Loucy (cell line): ENCODE measurements at regions not wholly inside any gene's neighbourhood (a gene's known extent, or its start where the extent isn't known, plus 50 kb on each side); places are given as distances from the start of the nearest gene placed in this dataset.

Experiments
- H2AFZ ChIP-seq: fragments of 200-600 bp; sonication (generic); 2 replicates; pipeline ENCODE4 v1.6.0; 2016; ENCODE audit warnings: antibody characterized with exemption, mild to moderate bottlenecking, low read length, moderate library complexity
- H3F3A ChIP-seq: fragments of 200-600 bp; 2 replicates; pipeline ENCODE4 v1.6.0; 2016; ENCODE audit warnings: antibody characterized with exemption, low read depth, mild to moderate bottlenecking
- H3K27me3 ChIP-seq: fragments of 200-600 bp; sonication (generic); 2 replicates; pipeline ENCODE4 v1.6.1; 2014; ENCODE audit warnings: low read length, mild to moderate bottlenecking; ENCODE audit not compliant: insufficient read depth, poor library complexity, severe bottlenecking
- H3K36me3 ChIP-seq: fragments of 200-600 bp; sonication (generic); 2 replicates; pipeline ENCODE4 v1.6.1; 2016; ENCODE audit warnings: low read length; ENCODE audit not compliant: insufficient read depth
- H3K4me1 ChIP-seq: fragments of 200-600 bp; sonication (generic); 2 replicates; pipeline ENCODE4 v1.5.1; 2014; ENCODE audit warnings: low read length, mild to moderate bottlenecking; ENCODE audit not compliant: insufficient read depth, poor library complexity, severe bottlenecking
- H3K4me2 ChIP-seq: fragments of 200-600 bp; sonication (generic); 2 replicates; pipeline ENCODE4 v1.6.0; 2014; ENCODE audit warnings: antibody characterized with exemption, low read length, low read depth, mild to moderate bottlenecking; ENCODE audit not compliant: poor library complexity, severe bottlenecking
- H3K4me3 ChIP-seq: fragments of 200-600 bp; sonication (generic); 2 replicates; pipeline ENCODE4 v1.5.1; 2014; ENCODE audit warnings: low read length, mild to moderate bottlenecking, mixed read lengths; ENCODE audit not compliant: poor library complexity, severe bottlenecking
- H3K79me2 ChIP-seq: fragments of 200-600 bp; sonication (generic); 2 replicates; pipeline ENCODE4 v1.6.1; 2014; ENCODE audit warnings: low read length; ENCODE audit not compliant: insufficient read depth
- H3K9ac ChIP-seq: fragments of 200-600 bp; sonication (generic); 2 replicates; pipeline ENCODE4 v1.6.0; 2014; ENCODE audit warnings: mild to moderate bottlenecking, low read depth, low read length, moderate library complexity; ENCODE audit not compliant: poor library complexity, severe bottlenecking
- H3K9me2 ChIP-seq: fragments of 200-600 bp; sonication (generic); replicated peaks from 2 replicates; pipeline ENCODE4 v1.6.1; 2016; ENCODE audit warnings: low read depth, low read length, mixed read lengths
- H3K9me3 ChIP-seq: fragments of 200-600 bp; sonication (generic); 2 replicates; pipeline ENCODE4 v1.6.1; 2014; ENCODE audit warnings: mild to moderate bottlenecking, antibody characterized with exemption, low read length, low read depth; ENCODE audit not compliant: insufficient read depth
- H4K20me1 ChIP-seq: fragments of 200-600 bp; sonication (generic); 2 replicates; pipeline ENCODE4 v1.6.0; 2014; ENCODE audit warnings: antibody characterized with exemption, low read length, mild to moderate bottlenecking; ENCODE audit not compliant: insufficient read depth, poor library complexity, severe bottlenecking
- EZH2phosphoT487 ChIP-seq: fragments of 200-600 bp; IDR thresholded peaks from 2 replicates; pipeline ENCODE4 v1.6.1; 2018; ENCODE audit warnings: antibody characterized with exemption, mild to moderate bottlenecking, moderate library complexity, borderline replicate concordance
- TF ChIP-seq, protein P1 (sequence below): fragments of 200-600 bp; sonication (generic); conservative IDR thresholded peaks from 2 replicates; pipeline ENCODE4 v1.5.1; 2014; ENCODE audit warnings: mild to moderate bottlenecking, antibody characterized with exemption, low read length

DNA sequence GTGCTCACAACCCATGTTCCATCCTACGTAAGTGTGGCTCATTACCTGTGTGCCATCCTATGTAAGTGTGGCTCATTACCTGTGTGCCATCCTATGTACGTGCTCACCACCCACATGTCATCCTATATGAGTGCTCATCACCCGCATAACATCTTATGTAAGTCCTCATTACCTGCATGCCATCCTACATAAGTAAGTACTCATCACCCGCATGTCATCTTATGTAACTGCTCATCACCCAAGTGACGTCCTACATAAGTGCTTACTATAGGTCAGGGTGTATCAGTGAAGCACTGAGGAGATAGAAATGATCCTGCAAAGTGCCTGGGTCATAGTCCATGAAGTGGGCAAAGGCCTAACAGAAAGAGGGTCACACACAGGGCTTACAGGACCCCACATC, 93.1 kb downstream of the AXIN2 start:
- Histone ChIP-seq H3K36me3 (no peaks in the 10 kb centered on the region), H4K20me1 (no peaks in the 10 kb centered on the region), H3K79me2 (no peaks in the 10 kb centered on the region), H3K27me3 (no peaks in the 10 kb centered on the region), H3K4me3 (no peak overlapping the region), H3K4me2 (no peak overlapping the region), H3K9me3 (no peaks in the 10 kb centered on the region), H3K9ac (no peak overlapping the region), H3F3A (no peaks in the 10 kb centered on the region), H2AFZ (no peak overlapping the region), H3K9me2 (no peaks in the 10 kb centered on the region), H3K4me1 (no peaks in the 10 kb centered on the region)
- TF ChIP-seq, protein P1, sequence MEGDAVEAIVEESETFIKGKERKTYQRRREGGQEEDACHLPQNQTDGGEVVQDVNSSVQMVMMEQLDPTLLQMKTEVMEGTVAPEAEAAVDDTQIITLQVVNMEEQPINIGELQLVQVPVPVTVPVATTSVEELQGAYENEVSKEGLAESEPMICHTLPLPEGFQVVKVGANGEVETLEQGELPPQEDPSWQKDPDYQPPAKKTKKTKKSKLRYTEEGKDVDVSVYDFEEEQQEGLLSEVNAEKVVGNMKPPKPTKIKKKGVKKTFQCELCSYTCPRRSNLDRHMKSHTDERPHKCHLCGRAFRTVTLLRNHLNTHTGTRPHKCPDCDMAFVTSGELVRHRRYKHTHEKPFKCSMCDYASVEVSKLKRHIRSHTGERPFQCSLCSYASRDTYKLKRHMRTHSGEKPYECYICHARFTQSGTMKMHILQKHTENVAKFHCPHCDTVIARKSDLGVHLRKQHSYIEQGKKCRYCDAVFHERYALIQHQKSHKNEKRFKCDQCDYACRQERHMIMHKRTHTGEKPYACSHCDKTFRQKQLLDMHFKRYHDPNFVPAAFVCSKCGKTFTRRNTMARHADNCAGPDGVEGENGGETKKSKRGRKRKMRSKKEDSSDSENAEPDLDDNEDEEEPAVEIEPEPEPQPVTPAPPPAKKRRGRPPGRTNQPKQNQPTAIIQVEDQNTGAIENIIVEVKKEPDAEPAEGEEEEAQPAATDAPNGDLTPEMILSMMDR, result no peak
- TF ChIP-seq EZH2phosphoT487, result no peak

DNA sequence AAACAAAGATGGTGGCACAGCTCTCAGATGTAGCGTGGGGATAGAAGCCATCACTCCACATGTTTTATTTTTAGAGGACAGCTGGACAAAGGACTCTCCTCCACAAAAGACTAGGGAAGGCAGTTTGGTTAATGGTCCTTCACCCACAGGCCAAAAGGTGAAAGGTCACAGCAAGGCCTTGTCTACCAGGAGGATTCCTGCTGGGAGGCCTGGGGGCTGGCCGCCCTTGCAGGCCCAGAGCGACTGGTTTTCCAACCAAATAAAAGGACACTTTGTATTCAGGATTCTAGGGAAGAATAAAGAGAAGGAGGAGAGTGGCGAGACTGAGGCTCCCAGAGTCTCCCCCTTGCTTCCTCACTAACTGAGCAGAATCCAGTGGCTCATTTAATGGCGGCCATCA, 94.3 kb downstream of the AXIN2 start:
- Histone ChIP-seq H3K79me2 (no peaks in the 10 kb centered on the region), H3K36me3 (no peaks in the 10 kb centered on the region), H3K9me2 (no peaks in the 10 kb centered on the region), H3K4me2 (no peak overlapping the region), H3K27me3 (no peaks in the 10 kb centered on the region), H3K9ac (no peak overlapping the region), H2AFZ (no peak overlapping the region), H3K4me1 (no peaks in the 10 kb centered on the region), H3K9me3 (no peaks in the 10 kb centered on the region), H3F3A (no peaks in the 10 kb centered on the region), H3K4me3 (no peak overlapping the region), H4K20me1 (no peaks in the 10 kb centered on the region)
- TF ChIP-seq, protein P1, result no peak
- no peak for TF ChIP-seq EZH2phosphoT487

DNA sequence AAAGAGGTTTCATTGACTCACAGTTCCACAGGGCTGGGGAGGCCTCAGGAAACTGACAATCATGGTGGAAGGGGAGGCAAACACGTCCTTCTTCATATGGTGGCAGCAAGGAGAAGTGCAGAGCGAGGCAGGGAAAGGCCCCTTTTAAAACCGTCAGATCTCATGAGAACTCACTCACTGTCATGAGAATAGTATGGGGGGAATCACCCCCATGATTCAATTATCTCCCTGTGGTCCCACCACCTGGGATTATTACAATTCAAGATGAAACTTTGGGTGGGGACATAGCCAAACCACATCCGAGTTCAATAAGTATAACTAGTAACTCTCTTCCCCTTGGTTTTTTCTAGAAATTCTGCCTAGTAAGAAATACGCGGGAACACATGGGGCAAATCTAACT, 94.9 kb downstream of the AXIN2 start:
- Histone ChIP-seq H3K79me2 (no peaks in the 10 kb centered on the region), H3K9me2 (no peaks in the 10 kb centered on the region)

More for the DNA sequence above, 94.9 kb downstream of the AXIN2 start:
- H3F3A ChIP-seq, result no peaks in the 10 kb centered on the region
- no peaks in the 10 kb centered on the region for H3K27me3 ChIP-seq
- no peaks in the 10 kb centered on the region for H3K9me3 ChIP-seq
- no peaks in the 10 kb centered on the region for H3K36me3 ChIP-seq
- H3K9ac ChIP-seq, result no peak overlapping the region
- H3K4me1 ChIP-seq, result no peaks in the 10 kb centered on the region
- H3K4me3 ChIP-seq, result no peak overlapping the region
- no peak overlapping the region for H3K4me2 ChIP-seq
- no peak overlapping the region for H2AFZ ChIP-seq
- TF ChIP-seq, protein P1, result no peak
- no peak for TF ChIP-seq EZH2phosphoT487
- no peaks in the 10 kb centered on the region for H4K20me1 ChIP-seq
